Kidney (tissue), 13 donors: ENCODE measurements at regions not wholly inside any gene's neighbourhood (a gene's known extent, or its start where the extent isn't known, plus 50 kb on each side); places are given as distances from the start of the nearest gene placed in this dataset.

Experiments
- DNase-seq, 5 donors: peaks; one replicate each; pipeline ENCODE4 v3.0.0-alpha.2; 2013 to 2020
- FAIRE-seq: peaks from 2 replicates; lab custom pipeline; 2012; peaks lifted over from hg19 to GRCh38; lab: Jason Lieb, UNC
- H3K27ac ChIP-seq, 2 donors: one replicate each; pipeline ENCODE4 v1.7.0; 2013; ENCODE audit warnings: low read depth in 2 of 2, low read length in 2 of 2, inconsistent platforms in 1 of 2
- H3K27me3 ChIP-seq: one replicate; pipeline ENCODE4 v1.7.1; 2013; ENCODE audit warnings: low read length, inconsistent platforms; ENCODE audit not compliant: control insufficient read depth, insufficient read depth
- H3K36me3 ChIP-seq, 3 donors: one replicate each; pipeline versions ENCODE4 v1.7.0 to v1.7.1; 2013; ENCODE audit warnings: low read length in 3 of 3, control low read depth in 1 of 3, inconsistent platforms in 1 of 3; ENCODE audit not compliant: insufficient read depth in 3 of 3, control insufficient read depth in 2 of 3
- H3K4me1 ChIP-seq, 3 donors: one replicate each; pipeline versions ENCODE4 v1.7.0 to v1.7.1; 2013; ENCODE audit warnings: low read length in 3 of 3, inconsistent platforms in 1 of 3, low read depth in 1 of 3; ENCODE audit not compliant: control insufficient read depth in 2 of 3, insufficient read depth in 2 of 3
- H3K4me3 ChIP-seq, 3 donors: one replicate each; pipeline versions ENCODE4 v1.7.0 to v1.8.1; 2013; ENCODE audit warnings: low read length in 3 of 3, control low read depth in 1 of 3, inconsistent platforms in 1 of 3
- H3K9ac ChIP-seq, 3 donors: one replicate each; pipeline versions ENCODE4 v1.7.0 to v1.7.1; 2013; ENCODE audit warnings: low read length in 3 of 3, control low read depth in 1 of 3, inconsistent platforms in 1 of 3
- H3K9me3 ChIP-seq, 3 donors: one replicate each; pipeline versions ENCODE4 v1.7.0 to v1.7.1; 2013; ENCODE audit warnings: low read length in 3 of 3, control low read depth in 1 of 3, inconsistent platforms in 1 of 3; ENCODE audit not compliant: control insufficient read depth in 2 of 3, insufficient read depth in 1 of 3
- CTCF ChIP-seq: IDR thresholded peaks from 3 replicates; pipeline ENCODE4 v1.5.1; 2012; ENCODE audit warnings: mild to moderate bottlenecking, moderate library complexity, borderline replicate concordance; ENCODE audit not compliant: insufficient read depth; ENCODE audit errors: extremely low read depth
- intact Hi-C: fragments of 100-400 bp; cut with DNase I; formaldehyde crosslinking; loops from one replicate; pipeline ENCODE4 v1.11.1; 2022
- donor health status: control.
- donor health status: control.
- donor health status: control.
- donor health status: control.
- donor health status: control.
- donor health status: DM: yes; HTN: yes; CAD: no.
- donor health status: Normal renal cell carcinoma (clear cell type).

GRCh38 chr5:173523388-173523787 lies 93.1 kb downstream of the BOD1 start:
- FAIRE-seq, result no peak

GRCh38 chr5:173522518-173522917 lies 93.9 kb downstream of the BOD1 start:
- H3K9me3 ChIP-seq, result peaks cover 0 to 2% (median 0%) of the 10 kb centered on the region in 3 donors
- no peak overlapping the region for H3K4me3 ChIP-seq
- H3K9ac ChIP-seq, result no peak overlapping the region
- no peaks in the 10 kb centered on the region for H3K4me1 ChIP-seq
- H3K27ac ChIP-seq, result no peak overlapping the region
- DNase-seq, result no peak
- no peaks in the 10 kb centered on the region for H3K27me3 ChIP-seq
- no peak for FAIRE-seq
- TF ChIP-seq CTCF, result no peak
- intact Hi-C loops, result no loop called here
- no peaks in the 10 kb centered on the region for H3K36me3 ChIP-seq

More at GRCh38 chr5:173523388-173523787, 93.1 kb downstream of the BOD1 start:
- no peak for DNase-seq
- Histone ChIP-seq H3K4me1 (no peaks in the 10 kb centered on the region), H3K27me3 (no peaks in the 10 kb centered on the region), H3K9ac (no peak overlapping the region), H3K36me3 (no peaks in the 10 kb centered on the region), H3K9me3 (peaks cover 0 to 2% (median 0%) of the 10 kb centered on the region in 3 donors), H3K4me3 (no peak overlapping the region), H3K27ac (no peak overlapping the region)
- TF ChIP-seq CTCF, result no peak
- intact Hi-C loops, result no loop called here

GRCh38 chr5:173518856-173519255 lies 97.6 kb downstream of the BOD1 start:
- Histone ChIP-seq H3K27ac (no peak overlapping the region), H3K4me3 (no peak overlapping the region), H3K9me3 (peaks cover 0 to 2% (median 0%) of the 10 kb centered on the region in 3 donors), H3K4me1 (no peaks in the 10 kb centered on the region), H3K36me3 (no peaks in the 10 kb centered on the region), H3K27me3 (no peaks in the 10 kb centered on the region), H3K9ac (no peak overlapping the region)
- no peak for TF ChIP-seq CTCF
- no peak for FAIRE-seq
- DNase-seq, result no peak
- intact Hi-C loops, result no loop called here

GRCh38 chr5:173517648-173518047 lies 98.8 kb downstream of the BOD1 start:
- TF ChIP-seq CTCF, result no peak
- Histone ChIP-seq H3K36me3 (no peaks in the 10 kb centered on the region), H3K4me3 (no peak overlapping the region), H3K4me1 (no peaks in the 10 kb centered on the region), H3K27me3 (no peaks in the 10 kb centered on the region), H3K9ac (no peak overlapping the region), H3K27ac (no peak overlapping the region), H3K9me3 (peaks cover 0 to 2% (median 0%) of the 10 kb centered on the region in 3 donors)
- intact Hi-C loops, result no loop called here
- FAIRE-seq (no peak), DNase-seq (no peak)
